BLaER1 treated with 17β-estradiol and CSF1 and Interleukin-3, amounts not matched to agents 10 nM and 100 nM (cell line): ENCODE measurements at regions not wholly inside any gene's neighbourhood (a gene's known extent, or its start where the extent isn't known, plus 50 kb on each side); places are given as distances from the start of the nearest gene placed in this dataset.

Experiments used
- H3K27ac ChIP-seq, 11 experiments: shearing (Covaris generic); formaldehyde crosslinking; 2 replicates each; pipeline ENCODE4 v1.8.1; 2022
- H3K27me3 ChIP-seq, 11 experiments: shearing (Covaris generic); formaldehyde crosslinking; 2 replicates each; pipeline ENCODE4 v1.8.1; 2022
- H3K36me3 ChIP-seq, 11 experiments: shearing (Covaris generic); formaldehyde crosslinking; 2 replicates each; pipeline ENCODE4 v1.8.1; 2022
- H3K4me1 ChIP-seq, 10 experiments: shearing (Covaris generic); formaldehyde crosslinking; 2 replicates each; pipeline ENCODE4 v1.8.1; 2022
- H3K4me2 ChIP-seq, 11 experiments: shearing (Covaris generic); formaldehyde crosslinking; 2 replicates each; pipeline ENCODE4 v1.8.1; 2022
- H3K4me3 ChIP-seq, 10 experiments: shearing (Covaris generic); formaldehyde crosslinking; 2 replicates each; pipeline ENCODE4 v1.8.1; 2022
- H3K9ac ChIP-seq, 11 experiments: shearing (Covaris generic); formaldehyde crosslinking; 2 replicates each; pipeline ENCODE4 v1.8.1; 2022
- H3K9me3 ChIP-seq, 11 experiments: shearing (Covaris generic); formaldehyde crosslinking; replicated peaks in 1 of 11; 2 replicates each; pipeline ENCODE4 v1.8.1; 2022
- H4K20me1 ChIP-seq, 11 experiments: shearing (Covaris generic); formaldehyde crosslinking; 2 replicates each; pipeline ENCODE4 v1.8.1; 2022
- Cebpa-rat ChIP-seq, 11 experiments: shearing (Covaris generic); IDR thresholded peaks; 2 replicates each; pipeline ENCODE4 v1.8.1; 2022

DNA sequence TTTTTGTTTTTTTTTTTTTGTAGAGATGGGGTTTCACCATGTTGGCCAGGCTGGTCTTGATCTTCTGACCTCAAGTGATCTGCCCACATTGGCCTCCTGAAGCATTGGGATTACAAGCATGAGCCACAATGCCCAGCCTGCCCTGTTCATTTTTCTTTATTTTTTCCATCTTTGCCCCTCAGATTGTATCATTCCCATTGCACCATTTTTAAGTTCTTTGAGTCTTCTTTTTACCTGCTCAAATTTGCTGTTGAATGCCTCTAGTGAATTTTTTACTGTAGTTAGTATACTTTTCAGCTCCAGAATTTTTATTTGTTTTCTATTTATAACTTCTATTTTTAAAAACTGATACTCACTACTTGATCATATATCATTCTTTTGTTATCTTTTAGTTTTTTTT is 101.4 kb upstream of the SLC4A10 start:
- H3K4me1 ChIP-seq, result no peaks in the 10 kb centered on the region
- H3K4me3 ChIP-seq, result no peak overlapping the region
- H3K27ac ChIP-seq, result no peak overlapping the region
- H3K27me3 ChIP-seq, result no peaks in the 10 kb centered on the region
- no peaks in the 10 kb centered on the region for H3K36me3 ChIP-seq
- H3K9me3 ChIP-seq, result peaks cover 18 to 30% (median 26%) of the 10 kb centered on the region in 11 experiments
- H3K9ac ChIP-seq, result no peak overlapping the region
- no peaks in the 10 kb centered on the region for H4K20me1 ChIP-seq
- TF ChIP-seq Cebpa-rat (IDR thresholded peaks at IDR 0.05), result no peak
- H3K4me2 ChIP-seq, result no peak overlapping the region

DNA sequence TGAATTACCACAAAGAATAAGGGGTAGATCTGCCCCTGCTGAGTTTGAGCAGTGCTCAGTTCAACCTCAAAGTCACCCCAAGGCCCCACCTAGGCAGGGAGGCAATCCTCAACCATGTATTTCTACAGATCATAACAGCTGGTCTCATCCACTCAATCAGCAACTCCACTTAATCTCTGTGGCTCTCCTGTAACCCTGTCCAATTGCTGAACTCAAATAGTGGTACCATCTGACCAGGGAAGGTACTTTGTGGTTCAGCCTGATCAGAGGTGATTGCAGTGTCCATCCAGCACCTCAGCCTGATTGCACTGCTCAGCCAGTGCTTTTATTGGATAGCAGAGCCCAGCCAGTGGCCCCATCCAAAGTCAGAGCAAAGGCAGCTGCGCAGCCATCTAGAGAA is 91.0 kb upstream of the SLC4A10 start:
- H3K9ac ChIP-seq, result no peak overlapping the region
- no peak for TF ChIP-seq Cebpa-rat (IDR thresholded peaks at IDR 0.05)
- H3K27ac ChIP-seq, result no peak overlapping the region
- peaks cover 0 to 6% (median 0%) of the 10 kb centered on the region in 10 experiments; a peak in 3 of 20 replicates for H3K4me1 ChIP-seq
- H3K4me3 ChIP-seq, result no peak overlapping the region
- H3K27me3 ChIP-seq, result no peaks in the 10 kb centered on the region
- H4K20me1 ChIP-seq, result no peaks in the 10 kb centered on the region
- H3K4me2 ChIP-seq, result no peak overlapping the region
- H3K9me3 ChIP-seq, result peaks cover 24 to 43% (median 33%) of the 10 kb centered on the region in 11 experiments
- no peaks in the 10 kb centered on the region for H3K36me3 ChIP-seq

DNA sequence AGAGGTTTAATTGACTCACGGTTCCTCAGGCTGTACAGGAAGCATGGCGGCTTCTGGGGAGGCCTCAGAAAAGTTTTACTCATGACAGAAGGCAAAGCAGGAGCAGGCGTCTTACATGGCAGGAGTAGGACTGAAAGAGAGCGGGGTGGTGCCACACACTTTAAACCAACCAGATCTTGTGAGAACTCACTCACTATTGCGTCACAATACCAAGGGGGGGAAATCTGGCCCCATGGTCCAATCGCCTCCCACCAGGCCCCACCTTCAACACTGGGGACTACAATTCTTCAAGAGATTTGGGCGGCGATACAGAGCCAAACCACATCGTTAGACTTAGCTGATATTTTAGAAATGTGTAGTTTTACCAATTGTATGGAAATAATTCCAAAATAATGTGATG is 77.6 kb upstream of the SLC4A10 start:
- Histone ChIP-seq H3K27me3 (no peaks in the 10 kb centered on the region), H3K9me3 (no peaks in the 10 kb centered on the region), H4K20me1 (no peaks in the 10 kb centered on the region), H3K4me1 (no peaks in the 10 kb centered on the region), H3K9ac (no peak overlapping the region), H3K36me3 (no peaks in the 10 kb centered on the region), H3K4me2 (no peak overlapping the region), H3K4me3 (no peak overlapping the region), H3K27ac (no peak overlapping the region)
- peak in 4 of 11 experiments; percentile 11 to 79 (median 31); a peak in 5 of 22 replicates for TF ChIP-seq Cebpa-rat (IDR thresholded peaks at IDR 0.05)

DNA sequence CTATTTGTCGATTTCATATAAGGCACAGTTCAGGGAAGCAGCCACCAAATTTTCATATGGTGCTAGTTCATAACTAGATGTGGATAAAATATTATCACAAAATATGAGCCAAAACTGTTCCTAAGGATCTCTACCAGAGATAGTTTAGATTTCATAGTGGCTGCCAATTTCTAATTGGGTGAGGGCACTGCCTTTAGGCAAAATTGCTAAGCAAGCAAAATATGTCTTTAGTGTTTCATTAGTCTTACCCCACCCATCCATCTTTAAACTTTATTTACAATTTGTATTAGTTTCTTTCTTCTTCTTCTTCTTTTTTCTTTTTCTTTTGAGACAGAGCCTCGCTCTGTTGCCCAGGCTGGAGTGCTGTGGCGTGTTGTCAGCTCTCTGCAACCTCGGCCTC is 77.1 kb upstream of the SLC4A10 start:
- no peaks in the 10 kb centered on the region for H3K27me3 ChIP-seq
- no peak overlapping the region for H3K4me3 ChIP-seq
- no peak overlapping the region for H3K9ac ChIP-seq
- no peaks in the 10 kb centered on the region for H4K20me1 ChIP-seq
- H3K27ac ChIP-seq, result no peak overlapping the region
- TF ChIP-seq Cebpa-rat (IDR thresholded peaks at IDR 0.05), result no peak
- H3K4me1 ChIP-seq, result no peaks in the 10 kb centered on the region
- no peaks in the 10 kb centered on the region for H3K36me3 ChIP-seq
- no peak overlapping the region for H3K4me2 ChIP-seq
- no peaks in the 10 kb centered on the region for H3K9me3 ChIP-seq

GRCh38 chr2:161552015-161552414 is 72.2 kb upstream of the SLC4A10 start:
- Histone ChIP-seq H3K9me3 (no peaks in the 10 kb centered on the region), H3K9ac (no peak overlapping the region), H3K4me2 (no peak overlapping the region), H4K20me1 (no peaks in the 10 kb centered on the region), H3K36me3 (no peaks in the 10 kb centered on the region), H3K27ac (no peak overlapping the region), H3K4me3 (no peak overlapping the region), H3K4me1 (no peaks in the 10 kb centered on the region), H3K27me3 (no peaks in the 10 kb centered on the region)
- TF ChIP-seq Cebpa-rat (IDR thresholded peaks at IDR 0.05), result no peak

GRCh38 chr2:161555826-161556225 is 68.4 kb upstream of the SLC4A10 start:
- H3K4me1 ChIP-seq, result no peaks in the 10 kb centered on the region
- no peaks in the 10 kb centered on the region for H3K36me3 ChIP-seq
- no peaks in the 10 kb centered on the region for H3K27me3 ChIP-seq
- H3K4me2 ChIP-seq, result no peak overlapping the region
- H3K9ac ChIP-seq, result no peak overlapping the region
- H3K4me3 ChIP-seq, result no peak overlapping the region
- H3K27ac ChIP-seq, result no peak overlapping the region
- H4K20me1 ChIP-seq, result no peaks in the 10 kb centered on the region
- no peak for TF ChIP-seq Cebpa-rat (IDR thresholded peaks at IDR 0.05)
- peaks cover 0 to 4% (median 0%) of the 10 kb centered on the region in 11 experiments; a peak in 1 of 22 replicates for H3K9me3 ChIP-seq

- H3K36me3 ChIP-seq, result no peaks in the 10 kb centered on the region
- TF ChIP-seq Cebpa-rat (IDR thresholded peaks at IDR 0.05), result no peak
- no peak overlapping the region for H3K9ac ChIP-seq
- H3K4me2 ChIP-seq, result no peak overlapping the region
- peaks cover 0 to 7% (median 4%) of the 10 kb centered on the region in 11 experiments; a peak in 16 of 22 replicates for H3K9me3 ChIP-seq
- no peaks in the 10 kb centered on the region for H3K4me1 ChIP-seq
- H3K27ac ChIP-seq, result no peak overlapping the region
- no peaks in the 10 kb centered on the region for H3K27me3 ChIP-seq
- no peak overlapping the region for H3K4me3 ChIP-seq
- no peaks in the 10 kb centered on the region for H4K20me1 ChIP-seq
Measured at GRCh38 chr2:161556440-161556839, 67.8 kb upstream of the SLC4A10 start.

GRCh38 chr2:161557538-161557937 is 66.7 kb upstream of the SLC4A10 start:
- no peaks in the 10 kb centered on the region for H4K20me1 ChIP-seq
- no peak overlapping the region for H3K4me3 ChIP-seq
- no peaks in the 10 kb centered on the region for H3K36me3 ChIP-seq
- H3K9me3 ChIP-seq, result peaks cover 6 to 16% (median 13%) of the 10 kb centered on the region in 11 experiments; a peak in 19 of 22 replicates
- H3K27ac ChIP-seq, result no peak overlapping the region
- H3K4me1 ChIP-seq, result no peaks in the 10 kb centered on the region
- no peak overlapping the region for H3K4me2 ChIP-seq
- no peak overlapping the region for H3K9ac ChIP-seq
- no peaks in the 10 kb centered on the region for H3K27me3 ChIP-seq
- no peak for TF ChIP-seq Cebpa-rat (IDR thresholded peaks at IDR 0.05)

GRCh38 chr2:161564906-161565305 is 59.3 kb upstream of the SLC4A10 start:
- H3K4me1 ChIP-seq, result no peaks in the 10 kb centered on the region
- no peak for TF ChIP-seq Cebpa-rat (IDR thresholded peaks at IDR 0.05)

DNA sequence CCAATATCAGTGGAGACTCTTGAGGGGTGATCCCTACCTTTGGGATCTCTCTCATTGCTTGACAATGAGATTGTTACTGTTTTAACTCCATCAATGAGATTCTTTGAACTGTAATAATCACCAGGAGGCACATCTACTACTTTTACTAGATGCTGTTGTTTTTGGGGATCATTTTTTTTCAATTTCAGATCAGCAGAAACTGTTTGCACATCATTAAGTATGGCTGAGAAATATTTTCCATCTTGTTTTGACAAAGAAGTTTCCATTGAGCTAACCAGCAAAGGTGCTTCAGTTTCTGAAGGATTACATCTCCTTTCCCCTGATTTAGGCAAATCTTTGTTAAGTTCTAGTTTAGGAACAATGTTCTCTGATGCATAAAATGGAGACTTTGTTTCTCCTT is 54.8 kb upstream of the SLC4A10 start:
- H3K4me1 ChIP-seq, result no peaks in the 10 kb centered on the region
- H3K9me3 ChIP-seq, result peaks cover 6 to 12% (median 11%) of the 10 kb centered on the region in 11 experiments
- no peak for TF ChIP-seq Cebpa-rat (IDR thresholded peaks at IDR 0.05)
- no peak overlapping the region for H3K4me3 ChIP-seq
- H3K27me3 ChIP-seq, result no peaks in the 10 kb centered on the region
- no peaks in the 10 kb centered on the region for H3K36me3 ChIP-seq
- H3K9ac ChIP-seq, result no peak overlapping the region
- no peaks in the 10 kb centered on the region for H4K20me1 ChIP-seq
- no peak overlapping the region for H3K27ac ChIP-seq
- H3K4me2 ChIP-seq, result no peak overlapping the region

More at GRCh38 chr2:161564906-161565305, 59.3 kb upstream of the SLC4A10 start:
- Histone ChIP-seq H3K36me3 (no peaks in the 10 kb centered on the region), H3K4me2 (no peak overlapping the region), H4K20me1 (no peaks in the 10 kb centered on the region), H3K4me3 (no peak overlapping the region), H3K9me3 (peaks cover 27 to 42% (median 36%) of the 10 kb centered on the region in 11 experiments), H3K27me3 (no peaks in the 10 kb centered on the region), H3K27ac (no peak overlapping the region), H3K9ac (no peak overlapping the region)
